HFFc6 (cell line): ENCODE measurements at regions not wholly inside any gene's neighbourhood (a gene's known extent, or its start where the extent isn't known, plus 50 kb on each side); places are given as distances from the start of the nearest gene placed in this dataset.

Source experiments
- DNase-seq: peaks from one replicate; pipeline ENCODE4 v3.0.0-alpha.2; 2018
- H3K27ac Mint-ChIP-seq: 2 replicates; pipeline ENCODE4 v1.8.0; 2020; ENCODE audit warnings: mild to moderate bottlenecking, mixed read lengths
- H3K27me3 Mint-ChIP-seq: 2 replicates; pipeline ENCODE4 v1.8.0; 2021; ENCODE audit warnings: mild to moderate bottlenecking, moderate library complexity, mixed read lengths; ENCODE audit not compliant: insufficient read depth
- H3K36me3 Mint-ChIP-seq: 2 replicates; pipeline ENCODE4 v1.8.0; 2021; ENCODE audit warnings: low read depth, mixed read lengths
- H3K4me1 Mint-ChIP-seq: 2 replicates; pipeline ENCODE4 v1.8.0; 2020; ENCODE audit warnings: low read depth, mixed read lengths
- H3K4me3 Mint-ChIP-seq: 2 replicates; pipeline ENCODE4 v1.8.0; 2020; ENCODE audit warnings: mild to moderate bottlenecking, moderate library complexity, mixed read lengths
- H3K9me3 Mint-ChIP-seq: 2 replicates; pipeline ENCODE4 v1.8.0; 2020; ENCODE audit warnings: mild to moderate bottlenecking, mixed read lengths
- CTCF ChIP-seq: fragments of 200-600 bp; sonication (generic); IDR thresholded peaks from 2 replicates; pipeline ENCODE4 v1.5.0; 2021; ENCODE audit warnings: antibody characterized with exemption, mild to moderate bottlenecking

GRCh38 chr6:167485186-167485978 lies 160.5 kb downstream of the TTLL2 start:
- Mint-ChIP-seq H3K4me1 (no peaks in the 10 kb centered on the region), H3K9me3 (peaks cover 80% of the 10 kb centered on the region), H3K36me3 (peaks cover 24% of the 10 kb centered on the region), H3K4me3 (no peak overlapping the region), H3K27ac (no peak overlapping the region), H3K27me3 (no peaks in the 10 kb centered on the region; the same call in 1 of the 2 replicates)
- no peak for DNase-seq
- no peak; the same call in 1 of the 2 replicates for TF ChIP-seq CTCF

GRCh38 chr6:167487749-167488664 lies 163.1 kb downstream of the TTLL2 start:
- Mint-ChIP-seq H3K4me3 (no peak overlapping the region), H3K9me3 (peaks cover 78% of the 10 kb centered on the region), H3K36me3 (peaks cover 24% of the 10 kb centered on the region), H3K27ac (no peak overlapping the region), H3K4me1 (no peaks in the 10 kb centered on the region), H3K27me3 (no peaks in the 10 kb centered on the region; the same call in 1 of the 2 replicates)
- no peak for DNase-seq
- TF ChIP-seq CTCF = no peak

- Mint-ChIP-seq H3K36me3 (peaks cover 28% of the 10 kb centered on the region), H3K27ac (no peak overlapping the region), H3K4me3 (no peak overlapping the region), H3K9me3 (peaks cover 75% of the 10 kb centered on the region), H3K27me3 (peaks cover 4% of the 10 kb centered on the region), H3K4me1 (no peaks in the 10 kb centered on the region)
- DNase-seq = no peak
- no peak for TF ChIP-seq CTCF
Measured at GRCh38 chr6:167491438-167492099, 166.7 kb downstream of the TTLL2 start.

- TF ChIP-seq CTCF = no peak
- no peak overlapping the region for H3K4me3 Mint-ChIP-seq
- H3K36me3 Mint-ChIP-seq = peaks cover 28% of the 10 kb centered on the region
- peaks cover 4% of the 10 kb centered on the region for H3K27me3 Mint-ChIP-seq
- H3K9me3 Mint-ChIP-seq = peaks cover 71% of the 10 kb centered on the region
- no peaks in the 10 kb centered on the region for H3K4me1 Mint-ChIP-seq
- no peak for DNase-seq
- no peak overlapping the region for H3K27ac Mint-ChIP-seq
Measured at GRCh38 chr6:167492100-167492449, 167.2 kb downstream of the TTLL2 start.

- Mint-ChIP-seq H3K27me3 (peaks cover 4% of the 10 kb centered on the region; the same call in 1 of the 2 replicates), H3K9me3 (peaks cover 59% of the 10 kb centered on the region), H3K4me3 (no peak overlapping the region), H3K36me3 (peaks cover 20% of the 10 kb centered on the region), H3K27ac (no peak overlapping the region), H3K4me1 (no peaks in the 10 kb centered on the region)
- TF ChIP-seq CTCF = no peak
- no peak for DNase-seq
Measured at GRCh38 chr6:167493310-167493709, 168.4 kb downstream of the TTLL2 start.
